ENCODE measurements at regions not wholly inside any gene's neighbourhood (a gene's known extent, or its start where the extent isn't known, plus 50 kb on each side); places are given as distances from the start of the nearest gene placed in this dataset.

DNA sequence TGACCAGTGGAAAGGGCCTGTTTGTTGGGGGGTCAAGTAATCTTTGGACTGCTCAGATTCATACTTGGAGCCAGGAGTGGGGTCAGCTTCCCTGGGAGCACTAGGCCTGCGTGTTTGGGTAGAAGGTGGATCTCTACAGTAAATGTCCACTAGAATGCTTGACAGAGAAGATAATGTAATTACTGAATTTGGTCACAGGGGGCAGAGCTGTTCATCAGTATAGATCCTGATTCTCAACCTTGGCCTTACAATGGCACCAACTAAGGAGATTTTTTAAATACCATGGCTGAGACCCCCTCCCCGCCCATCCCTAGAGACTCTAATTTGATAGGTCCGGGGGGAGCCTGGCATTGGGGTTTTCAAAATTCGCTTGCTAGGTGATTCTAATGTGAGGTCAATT lies 217.5 kb upstream of the PLXNA2 start:
- TF ChIP-seq, protein P1, sequence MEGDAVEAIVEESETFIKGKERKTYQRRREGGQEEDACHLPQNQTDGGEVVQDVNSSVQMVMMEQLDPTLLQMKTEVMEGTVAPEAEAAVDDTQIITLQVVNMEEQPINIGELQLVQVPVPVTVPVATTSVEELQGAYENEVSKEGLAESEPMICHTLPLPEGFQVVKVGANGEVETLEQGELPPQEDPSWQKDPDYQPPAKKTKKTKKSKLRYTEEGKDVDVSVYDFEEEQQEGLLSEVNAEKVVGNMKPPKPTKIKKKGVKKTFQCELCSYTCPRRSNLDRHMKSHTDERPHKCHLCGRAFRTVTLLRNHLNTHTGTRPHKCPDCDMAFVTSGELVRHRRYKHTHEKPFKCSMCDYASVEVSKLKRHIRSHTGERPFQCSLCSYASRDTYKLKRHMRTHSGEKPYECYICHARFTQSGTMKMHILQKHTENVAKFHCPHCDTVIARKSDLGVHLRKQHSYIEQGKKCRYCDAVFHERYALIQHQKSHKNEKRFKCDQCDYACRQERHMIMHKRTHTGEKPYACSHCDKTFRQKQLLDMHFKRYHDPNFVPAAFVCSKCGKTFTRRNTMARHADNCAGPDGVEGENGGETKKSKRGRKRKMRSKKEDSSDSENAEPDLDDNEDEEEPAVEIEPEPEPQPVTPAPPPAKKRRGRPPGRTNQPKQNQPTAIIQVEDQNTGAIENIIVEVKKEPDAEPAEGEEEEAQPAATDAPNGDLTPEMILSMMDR (IDR thresholded peaks at IDR 0.05; ENCODE audit: insufficient read depth, low read depth, low read length), result no peak
- no peak for TF ChIP-seq EZH2 (IDR thresholded peaks at IDR 0.05; ENCODE audit: insufficient read depth, low read length)
